Caco-2 (cell line): ENCODE measurements at regions not wholly inside any gene's neighbourhood (a gene's known extent, or its start where the extent isn't known, plus 50 kb on each side); places are given as distances from the start of the nearest gene placed in this dataset.
A peak's percentile ranks its signal among the peaks of the same experiment; 100 is the strongest.

ENCODE experiments used
- BruUV-seq: library from RNA; stranded (reverse); fragments of 400-500 nt; replicated peaks from 2 replicates; lab custom pipeline; 2021; lab: Mats Ljungman, UMichigan
- CTCF ChIA-PET: fragments of 300-600 bp; sonication (Branson Sonifier 250); formaldehyde crosslinking; loops from one replicate; lab custom pipeline; 2022; ENCODE audit warnings: antibody characterized with exemption; lab: Charles Lee
- POLR2A ChIA-PET: fragments of 300-600 bp; sonication (Branson Sonifier 250); formaldehyde crosslinking; loops from one replicate; lab custom pipeline; 2022; ENCODE audit warnings: antibody characterized with exemption; lab: Charles Lee
- DNase-seq, 2 experiments: peaks; one replicate each; pipeline versions ENCODE4 v3.0.0 to v3.0.0-alpha.2; 2020 to 2022
- H3K27me3 ChIP-seq: replicated peaks from 2 replicates; pipeline ENCODE4 v1.6.0; 2011; ENCODE audit warnings: low read length; ENCODE audit not compliant: control insufficient read depth, insufficient read depth
- H3K36me3 ChIP-seq: 2 replicates; pipeline ENCODE4 v1.5.1; 2011; ENCODE audit warnings: low read length; ENCODE audit not compliant: control insufficient read depth, insufficient read depth
- H3K4me1 ChIP-seq: fragments of 250-450 bp; sonication (Bioruptor Pico); 2 replicates; pipeline ENCODE4 v1.5.1; 2020; ENCODE audit warnings: mild to moderate bottlenecking
- H3K4me3 ChIP-seq: 2 replicates; pipeline ENCODE4 v1.5.1; 2011; ENCODE audit warnings: low read depth, mild to moderate bottlenecking, control low read depth, low read length
- H3K9me3 ChIP-seq: fragments of 250-450 bp; sonication (Bioruptor Pico); 2 replicates; pipeline ENCODE4 v1.5.1; 2020; ENCODE audit warnings: mild to moderate bottlenecking, moderate library complexity
- H3K27ac Mint-ChIP-seq: one replicate; pipeline ENCODE4 v1.8.0; 2022; ENCODE audit warnings: mixed read lengths; ENCODE audit not compliant: unreplicated experiment
- H3K27me3 Mint-ChIP-seq: one replicate; pipeline ENCODE4 v1.8.0; 2022; ENCODE audit warnings: mixed read lengths; ENCODE audit not compliant: insufficient read depth, unreplicated experiment
- H3K36me3 Mint-ChIP-seq: one replicate; pipeline ENCODE4 v1.8.0; 2022; ENCODE audit warnings: mild to moderate bottlenecking, mixed read lengths; ENCODE audit not compliant: insufficient read depth, unreplicated experiment
- H3K4me1 Mint-ChIP-seq: one replicate; pipeline ENCODE4 v1.8.0; 2022; ENCODE audit warnings: low read depth, mixed read lengths; ENCODE audit not compliant: unreplicated experiment
- H3K4me3 Mint-ChIP-seq: one replicate; pipeline ENCODE4 v1.8.0; 2022; ENCODE audit warnings: mild to moderate bottlenecking, moderate library complexity, mixed read lengths; ENCODE audit not compliant: unreplicated experiment
- H3K9me3 Mint-ChIP-seq: one replicate; pipeline ENCODE4 v1.8.0; 2022; ENCODE audit warnings: mixed read lengths; ENCODE audit not compliant: unreplicated experiment
- CTCF ChIP-seq, 2 experiments: fragments of 200-600 bp in 1 of 2; IDR thresholded peaks; 1 replicate in 1 of 2; 2 replicates in 1 of 2; pipeline versions ENCODE4 v1.5.1 to v1.8.0; 2011 to 2022; ENCODE audit warnings: antibody characterized with exemption in 1 of 2, control low read depth in 1 of 2, inconsistent platforms in 1 of 2, low read depth in 1 of 2, low read length in 1 of 2, mild to moderate bottlenecking in 1 of 2, moderate library complexity in 1 of 2; ENCODE audit not compliant: insufficient read depth in 1 of 2, severe bottlenecking in 1 of 2, unreplicated experiment in 1 of 2
- intact Hi-C: fragments of 100-400 bp; cut with micrococcal nuclease; formaldehyde crosslinking; loops from one replicate; pipeline ENCODE4 v1.10.0; 2022; ENCODE audit not compliant: unreplicated experiment

- no peaks in the 10 kb centered on the region for H3K27me3 ChIP-seq
Measured at GRCh38 chr7:21221130-21221529, 206.8 kb upstream of the SP4 start.

GRCh38 chr7:21238400-21239116, 189.3 kb upstream of the SP4 start:
- H3K9me3 ChIP-seq = no peaks in the 10 kb centered on the region
- no peaks in the 10 kb centered on the region for H3K36me3 ChIP-seq
- H3K4me1 ChIP-seq = peaks cover 12% of the 10 kb centered on the region
- intact Hi-C loops = no loop called here
- Mint-ChIP-seq H3K4me1 (no peaks in the 10 kb centered on the region), H3K9me3 (no peaks in the 10 kb centered on the region), H3K36me3 (no peaks in the 10 kb centered on the region), H3K4me3 (no peak overlapping the region), H3K27me3 (peaks cover 3% of the 10 kb centered on the region), H3K27ac (no peak overlapping the region)
- no peaks in the 10 kb centered on the region for H3K27me3 ChIP-seq
- BruUV-seq = no TSS peak
- ChIA-PET CTCF (interaction anchor here (1.1 to 1.3 kb wide), 2 partner anchors 13 to 15 kb away, joined by 5 read pairs; no protein-coding TSS in a partner anchor), POLR2A (no interaction called here)
- no peak for TF ChIP-seq CTCF (IDR thresholded peaks at IDR 0.05; ENCODE audit: insufficient read depth in 1 of 2, low read depth in 1 of 2, low read length in 1 of 2, severe bottlenecking in 1 of 2, unreplicated experiment in 1 of 2)
- no peak overlapping the region for H3K4me3 ChIP-seq
- peak in 1 of 2 experiments; percentile 20 for DNase-seq

More at GRCh38 chr7:21221130-21221529, 206.8 kb upstream of the SP4 start:
- no peak for DNase-seq
- intact Hi-C loops = no loop called here
- Histone ChIP-seq H3K36me3 (no peaks in the 10 kb centered on the region), H3K9me3 (no peaks in the 10 kb centered on the region), H3K4me1 (peaks cover 3% of the 10 kb centered on the region), H3K4me3 (no peak overlapping the region)
- peaks cover 2% of the 10 kb centered on the region for H3K4me1 Mint-ChIP-seq
- H3K27me3 Mint-ChIP-seq = peaks cover 3% of the 10 kb centered on the region
- no peaks in the 10 kb centered on the region for H3K9me3 Mint-ChIP-seq
- no peak overlapping the region for H3K4me3 Mint-ChIP-seq
- no peaks in the 10 kb centered on the region for H3K36me3 Mint-ChIP-seq
- BruUV-seq = no TSS peak
- H3K27ac Mint-ChIP-seq = no peak overlapping the region
- no peak for TF ChIP-seq CTCF (IDR thresholded peaks at IDR 0.05; ENCODE audit: insufficient read depth in 1 of 2, low read depth in 1 of 2, low read length in 1 of 2, severe bottlenecking in 1 of 2, unreplicated experiment in 1 of 2)
- ChIA-PET CTCF (no interaction called here), POLR2A (no interaction called here)

- H3K27me3 ChIP-seq = no peaks in the 10 kb centered on the region
Measured at GRCh38 chr7:21243265-21243664, 184.6 kb upstream of the SP4 start.

More at GRCh38 chr7:21243265-21243664, 184.6 kb upstream of the SP4 start:
- TF ChIP-seq CTCF (IDR thresholded peaks at IDR 0.05; ENCODE audit: insufficient read depth in 1 of 2, low read depth in 1 of 2, low read length in 1 of 2, severe bottlenecking in 1 of 2, unreplicated experiment in 1 of 2) = no peak
- Mint-ChIP-seq H3K4me1 (no peaks in the 10 kb centered on the region), H3K4me3 (no peak overlapping the region), H3K36me3 (no peaks in the 10 kb centered on the region), H3K9me3 (no peaks in the 10 kb centered on the region), H3K27me3 (no peaks in the 10 kb centered on the region), H3K27ac (no peak overlapping the region)
- ChIA-PET POLR2A (no interaction called here), CTCF (interaction anchor here (1.0 kb wide), 1 partner anchor 11 kb away, joined by 5 read pairs; no protein-coding TSS in a partner anchor)
- Histone ChIP-seq H3K4me1 (peaks cover 7% of the 10 kb centered on the region), H3K36me3 (no peaks in the 10 kb centered on the region), H3K9me3 (no peaks in the 10 kb centered on the region), H3K4me3 (no peak overlapping the region)
- intact Hi-C loops = no loop called here
- no peak for DNase-seq
- no TSS peak for BruUV-seq
